ENCODE measurements at regions not wholly inside any gene's neighbourhood (a gene's known extent, or its start where the extent isn't known, plus 50 kb on each side); places are given as distances from the start of the nearest gene placed in this dataset.

DNA sequence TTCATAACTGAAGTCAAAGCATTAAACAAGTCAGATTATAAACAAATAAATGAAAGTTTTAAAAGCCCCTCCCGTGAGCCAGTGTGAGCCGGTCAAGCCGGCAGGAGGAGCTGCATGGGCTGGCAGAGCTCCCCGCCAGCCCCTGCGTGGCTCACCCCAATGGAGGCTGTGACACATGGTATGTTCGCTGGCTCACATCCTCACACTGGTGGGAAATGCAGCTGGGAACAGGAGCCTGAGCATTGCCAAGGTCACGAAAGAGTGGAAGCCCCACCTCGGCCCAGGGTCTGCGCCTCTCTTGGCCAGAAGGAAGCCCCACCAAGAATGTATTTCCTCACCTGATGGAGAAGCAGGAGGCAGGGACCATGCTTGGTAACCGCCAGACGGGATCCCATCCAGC, 261.7 kb upstream of the TCERG1L start:
- TF ChIP-seq, protein P1, sequence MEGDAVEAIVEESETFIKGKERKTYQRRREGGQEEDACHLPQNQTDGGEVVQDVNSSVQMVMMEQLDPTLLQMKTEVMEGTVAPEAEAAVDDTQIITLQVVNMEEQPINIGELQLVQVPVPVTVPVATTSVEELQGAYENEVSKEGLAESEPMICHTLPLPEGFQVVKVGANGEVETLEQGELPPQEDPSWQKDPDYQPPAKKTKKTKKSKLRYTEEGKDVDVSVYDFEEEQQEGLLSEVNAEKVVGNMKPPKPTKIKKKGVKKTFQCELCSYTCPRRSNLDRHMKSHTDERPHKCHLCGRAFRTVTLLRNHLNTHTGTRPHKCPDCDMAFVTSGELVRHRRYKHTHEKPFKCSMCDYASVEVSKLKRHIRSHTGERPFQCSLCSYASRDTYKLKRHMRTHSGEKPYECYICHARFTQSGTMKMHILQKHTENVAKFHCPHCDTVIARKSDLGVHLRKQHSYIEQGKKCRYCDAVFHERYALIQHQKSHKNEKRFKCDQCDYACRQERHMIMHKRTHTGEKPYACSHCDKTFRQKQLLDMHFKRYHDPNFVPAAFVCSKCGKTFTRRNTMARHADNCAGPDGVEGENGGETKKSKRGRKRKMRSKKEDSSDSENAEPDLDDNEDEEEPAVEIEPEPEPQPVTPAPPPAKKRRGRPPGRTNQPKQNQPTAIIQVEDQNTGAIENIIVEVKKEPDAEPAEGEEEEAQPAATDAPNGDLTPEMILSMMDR (IDR thresholded peaks at IDR 0.05; ENCODE audit: low read length), result no peak
- TF ChIP-seq EZH2 (optimal IDR thresholded peaks at IDR 0.05; ENCODE audit: low read depth, low read length) (no peak), EZH2phosphoT487 (IDR thresholded peaks at IDR 0.05; ENCODE audit: low read length) (no peak)

Data from MM.1S (cell line).